ENCODE measurements at regions not wholly inside any gene's neighbourhood (a gene's known extent, or its start where the extent isn't known, plus 50 kb on each side); places are given as distances from the start of the nearest gene placed in this dataset.

- TF ChIP-seq POLR2A (IDR thresholded peaks at IDR 0.05) = no peak
- TF ChIP-seq, protein P1, sequence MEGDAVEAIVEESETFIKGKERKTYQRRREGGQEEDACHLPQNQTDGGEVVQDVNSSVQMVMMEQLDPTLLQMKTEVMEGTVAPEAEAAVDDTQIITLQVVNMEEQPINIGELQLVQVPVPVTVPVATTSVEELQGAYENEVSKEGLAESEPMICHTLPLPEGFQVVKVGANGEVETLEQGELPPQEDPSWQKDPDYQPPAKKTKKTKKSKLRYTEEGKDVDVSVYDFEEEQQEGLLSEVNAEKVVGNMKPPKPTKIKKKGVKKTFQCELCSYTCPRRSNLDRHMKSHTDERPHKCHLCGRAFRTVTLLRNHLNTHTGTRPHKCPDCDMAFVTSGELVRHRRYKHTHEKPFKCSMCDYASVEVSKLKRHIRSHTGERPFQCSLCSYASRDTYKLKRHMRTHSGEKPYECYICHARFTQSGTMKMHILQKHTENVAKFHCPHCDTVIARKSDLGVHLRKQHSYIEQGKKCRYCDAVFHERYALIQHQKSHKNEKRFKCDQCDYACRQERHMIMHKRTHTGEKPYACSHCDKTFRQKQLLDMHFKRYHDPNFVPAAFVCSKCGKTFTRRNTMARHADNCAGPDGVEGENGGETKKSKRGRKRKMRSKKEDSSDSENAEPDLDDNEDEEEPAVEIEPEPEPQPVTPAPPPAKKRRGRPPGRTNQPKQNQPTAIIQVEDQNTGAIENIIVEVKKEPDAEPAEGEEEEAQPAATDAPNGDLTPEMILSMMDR (IDR thresholded peaks at IDR 0.05) = no peak
These were observed 270.1 kb upstream of the FTMT start for GRCh38 chr5:121581588-121581987.

Data from lower leg skin (tissue), 3 donors.